ENCODE measurements at regions not wholly inside any gene's neighbourhood (a gene's known extent, or its start where the extent isn't known, plus 50 kb on each side); places are given as distances from the start of the nearest gene placed in this dataset.

DNA sequence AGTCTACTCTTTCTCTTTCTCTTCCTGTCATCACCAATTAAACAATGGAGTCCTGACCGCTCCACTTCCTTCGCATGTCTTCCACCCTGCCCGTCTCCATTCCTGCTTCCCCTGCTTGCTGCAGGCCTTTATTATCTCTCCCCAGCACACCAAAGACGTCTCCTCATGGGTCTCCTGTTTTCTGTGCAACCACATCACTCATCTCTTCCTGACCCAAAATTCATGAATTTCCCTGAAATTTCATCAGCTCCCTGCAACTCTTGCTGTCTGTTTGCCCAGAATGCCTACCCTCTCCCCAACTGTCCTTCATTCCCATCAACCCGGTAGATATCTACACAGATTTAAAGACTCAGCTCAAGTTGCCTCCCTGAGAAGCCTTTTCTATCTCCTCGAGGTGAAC is 76.7 kb upstream of the ALOX12 start:
- Histone ChIP-seq H3K27ac (no peak overlapping the region), H3K4me3 (no peak overlapping the region), H3K9me3 (no peaks in the 10 kb centered on the region), H3K36me3 (no peaks in the 10 kb centered on the region), H3K27me3 (peaks cover 0 to 4% (median 0%) of the 10 kb centered on the region in 9 donors), H3K4me1 (peaks cover 0 to 4% (median under 1%) of the 10 kb centered on the region in 12 donors)
- TF ChIP-seq, protein P1, sequence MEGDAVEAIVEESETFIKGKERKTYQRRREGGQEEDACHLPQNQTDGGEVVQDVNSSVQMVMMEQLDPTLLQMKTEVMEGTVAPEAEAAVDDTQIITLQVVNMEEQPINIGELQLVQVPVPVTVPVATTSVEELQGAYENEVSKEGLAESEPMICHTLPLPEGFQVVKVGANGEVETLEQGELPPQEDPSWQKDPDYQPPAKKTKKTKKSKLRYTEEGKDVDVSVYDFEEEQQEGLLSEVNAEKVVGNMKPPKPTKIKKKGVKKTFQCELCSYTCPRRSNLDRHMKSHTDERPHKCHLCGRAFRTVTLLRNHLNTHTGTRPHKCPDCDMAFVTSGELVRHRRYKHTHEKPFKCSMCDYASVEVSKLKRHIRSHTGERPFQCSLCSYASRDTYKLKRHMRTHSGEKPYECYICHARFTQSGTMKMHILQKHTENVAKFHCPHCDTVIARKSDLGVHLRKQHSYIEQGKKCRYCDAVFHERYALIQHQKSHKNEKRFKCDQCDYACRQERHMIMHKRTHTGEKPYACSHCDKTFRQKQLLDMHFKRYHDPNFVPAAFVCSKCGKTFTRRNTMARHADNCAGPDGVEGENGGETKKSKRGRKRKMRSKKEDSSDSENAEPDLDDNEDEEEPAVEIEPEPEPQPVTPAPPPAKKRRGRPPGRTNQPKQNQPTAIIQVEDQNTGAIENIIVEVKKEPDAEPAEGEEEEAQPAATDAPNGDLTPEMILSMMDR (IDR thresholded peaks at IDR 0.05), result no peak
- no peak for TF ChIP-seq POLR2A (IDR thresholded peaks at IDR 0.05)
- ATAC-seq (no peak), DNase-seq (no peak)
- WGBS, 4 donors, result 63 to 78% (median 69%) methylated on average over 6 of the region's 6 CpGs
- intact Hi-C loops (cut with DNase I), result loop anchor here in 3 of 10 donors (10.0 kb wide), 2 partner anchors 216 to 254 kb away; no protein-coding TSS in a partner anchor

DNA sequence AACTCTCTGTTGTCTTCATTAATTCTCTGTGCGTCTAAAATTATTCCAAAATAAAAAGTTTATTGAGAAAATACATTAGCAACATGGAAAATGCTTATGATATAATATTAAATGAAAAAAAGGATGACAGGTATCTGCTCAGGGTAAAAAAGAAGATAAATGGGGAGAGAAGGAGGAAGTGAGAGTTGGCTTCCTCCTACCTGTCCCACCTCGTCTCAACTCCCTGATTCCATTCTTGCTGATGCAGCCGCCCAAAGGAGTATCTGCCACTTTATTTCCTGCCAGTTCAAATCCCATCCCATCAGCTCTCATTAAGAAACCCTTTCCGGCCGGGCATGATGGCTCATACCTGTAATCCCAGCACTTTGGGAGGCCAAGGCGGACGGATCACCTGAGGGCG is 72.5 kb upstream of the ALOX12 start:
- intact Hi-C loops (cut with DNase I), result no loop called here
- peaks cover 0 to 3% (median 0%) of the 10 kb centered on the region in 12 donors for H3K9me3 ChIP-seq
- no peak overlapping the region for H3K27ac ChIP-seq
- H3K4me1 ChIP-seq, result peaks cover 0 to 4% (median 0%) of the 10 kb centered on the region in 12 donors
- TF ChIP-seq POLR2A (IDR thresholded peaks at IDR 0.05), result no peak
- TF ChIP-seq, protein P1 (IDR thresholded peaks at IDR 0.05), result no peak
- DNase-seq (no peak), ATAC-seq (no peak)
- no peaks in the 10 kb centered on the region for H3K36me3 ChIP-seq
- no peaks in the 10 kb centered on the region for H3K27me3 ChIP-seq
- WGBS, 4 donors, result 86 to 91% (median 88%) methylated on average over 8 of the region's 8 CpGs
- no peak overlapping the region for H3K4me3 ChIP-seq

DNA sequence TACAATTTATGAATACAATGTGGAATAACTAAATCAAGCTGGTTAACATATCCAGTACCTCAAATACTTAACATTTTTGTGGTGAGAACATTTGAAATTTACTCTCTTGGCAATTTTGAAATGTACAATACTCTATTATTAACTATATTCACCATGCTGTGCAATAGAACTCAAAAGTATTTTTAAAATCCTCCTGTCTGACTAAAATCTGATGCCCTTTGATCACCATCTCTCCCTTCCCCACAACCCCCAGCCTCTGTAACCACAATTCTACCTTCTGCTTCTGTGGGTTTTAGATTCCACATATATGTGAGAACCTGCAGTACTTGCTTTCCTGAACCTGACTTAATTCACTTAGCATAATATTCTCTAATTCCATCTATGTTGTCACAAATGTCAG is 71.6 kb upstream of the ALOX12 start:
- Histone ChIP-seq H3K4me1 (peaks cover 0 to 4% (median 0%) of the 10 kb centered on the region in 12 donors), H3K27me3 (no peaks in the 10 kb centered on the region), H3K36me3 (no peaks in the 10 kb centered on the region), H3K9me3 (peaks cover 0 to 3% (median 0%) of the 10 kb centered on the region in 12 donors), H3K27ac (no peak overlapping the region), H3K4me3 (no peak overlapping the region)
- DNase-seq (no peak), ATAC-seq (no peak)
- TF ChIP-seq POLR2A (IDR thresholded peaks at IDR 0.05), result no peak
- TF ChIP-seq, protein P1 (IDR thresholded peaks at IDR 0.05), result no peak
- intact Hi-C loops (cut with DNase I), result no loop called here

DNA sequence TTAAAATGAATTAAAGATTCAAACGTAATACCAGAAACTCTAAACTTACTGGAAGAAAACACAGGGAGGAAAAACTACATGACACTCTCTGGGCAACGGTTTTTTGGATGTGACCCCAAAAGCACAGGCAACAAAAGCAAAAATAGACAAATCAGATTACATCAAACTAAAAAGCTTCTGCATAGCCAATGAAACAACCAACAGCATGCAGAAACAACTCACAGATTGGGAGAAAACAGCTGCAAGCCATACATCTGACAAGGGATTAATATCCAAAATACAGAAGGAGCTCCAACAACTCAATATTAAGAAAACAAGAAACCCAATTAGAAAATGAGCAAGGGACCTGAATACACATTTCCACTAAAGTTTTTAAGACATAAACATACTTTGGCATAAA is 69.2 kb upstream of the ALOX12 start:
- DNase-seq (no peak), ATAC-seq (no peak)
- intact Hi-C loops (cut with DNase I), result no loop called here
- Histone ChIP-seq H3K36me3 (no peaks in the 10 kb centered on the region), H3K4me1 (peaks cover 0 to 4% (median 0%) of the 10 kb centered on the region in 12 donors), H3K9me3 (peaks cover 0 to 3% (median 0%) of the 10 kb centered on the region in 12 donors), H3K27me3 (no peaks in the 10 kb centered on the region), H3K4me3 (no peak overlapping the region), H3K27ac (no peak overlapping the region)
- TF ChIP-seq, protein P1 (IDR thresholded peaks at IDR 0.05), result no peak
- no peak for TF ChIP-seq POLR2A (IDR thresholded peaks at IDR 0.05)
- 67 to 74% (median 71%) methylated on average over 2 of the region's 2 CpGs for WGBS, 4 donors

Measured in heart left ventricle (tissue), 16 donors.